ENCODE measurements at regions not wholly inside any gene's neighbourhood (a gene's known extent, or its start where the extent isn't known, plus 50 kb on each side); places are given as distances from the start of the nearest gene placed in this dataset.

GRCh38 chr4:26004290-26004689 is 90.3 kb downstream of the SMIM20 start:
- no peak overlapping the region for H3K4ac ChIP-seq (ENCODE audit: low read depth in 1 of 2, low read length in 2 of 2)
- no peak overlapping the region for H3K9ac ChIP-seq (ENCODE audit: low read length)

GRCh38 chr4:26005764-26006163 is 91.7 kb downstream of the SMIM20 start:
- H2AFZ ChIP-seq (ENCODE audit: low read depth, low read length): no peak overlapping the region
- H4K91ac ChIP-seq (ENCODE audit: low read length): no peak overlapping the region
- H3K27ac ChIP-seq (ENCODE audit: low read length, poor library complexity, severe bottlenecking): no peak overlapping the region
- no peak overlapping the region for H2AK5ac ChIP-seq (ENCODE audit: low read length, severe bottlenecking)
- no peaks in the 10 kb centered on the region for H3K4me1 ChIP-seq (ENCODE audit: control insufficient read depth, insufficient read depth, low read depth, low read length)
- no peak overlapping the region for H3K4ac ChIP-seq (ENCODE audit: low read depth in 1 of 2, low read length in 2 of 2)
- no peaks in the 10 kb centered on the region for H3K27me3 ChIP-seq (ENCODE audit: control insufficient read depth in 1 of 2, insufficient read depth in 1 of 2, low read length in 2 of 2)
- no peak overlapping the region for H3K14ac ChIP-seq (ENCODE audit: low read length in 2 of 2)
- no peak overlapping the region for H4K8ac ChIP-seq (ENCODE audit: low read length)
- H3K4me2 ChIP-seq (ENCODE audit: low read length, poor library complexity, severe bottlenecking): no peak overlapping the region
- H2BK5ac ChIP-seq (ENCODE audit: low read depth, low read length, poor library complexity, severe bottlenecking): no peak overlapping the region
- H3K9ac ChIP-seq (ENCODE audit: low read length): no peak overlapping the region
- H2BK120ac ChIP-seq (ENCODE audit: low read depth, low read length): no peak overlapping the region
- no peaks in the 10 kb centered on the region for H3K36me3 ChIP-seq (ENCODE audit: control insufficient read depth in 1 of 2, insufficient read depth in 2 of 2, low read depth in 1 of 2, low read length in 2 of 2)
- no peaks in the 10 kb centered on the region for H3K9me3 ChIP-seq (ENCODE audit: control insufficient read depth, low read length)
- H2BK12ac ChIP-seq (ENCODE audit: low read length in 2 of 2): no peak overlapping the region
- no peak overlapping the region for H3K18ac ChIP-seq (ENCODE audit: low read depth in 1 of 2, low read length in 2 of 2)
- no peak overlapping the region for H3K23ac ChIP-seq (ENCODE audit: low read length in 2 of 2)
- no peak overlapping the region for H3K4me3 ChIP-seq (ENCODE audit: insufficient read depth in 1 of 2, low read depth in 1 of 2, low read length in 2 of 2)
- no peaks in the 10 kb centered on the region for H3K79me1 ChIP-seq (replicated peaks; ENCODE audit: low read length, poor library complexity, severe bottlenecking)
- DNase-seq: no peak
- no peak overlapping the region for H2BK15ac ChIP-seq (ENCODE audit: low read depth, poor library complexity, severe bottlenecking)
- WGBS: 89% methylated on average over 4 of the region's 4 CpGs

More at GRCh38 chr4:26004290-26004689, 90.3 kb downstream of the SMIM20 start:
- H4K8ac ChIP-seq (ENCODE audit: low read length): no peak overlapping the region
- 80% methylated on average over 1 of the region's 1 CpG for WGBS
- no peak overlapping the region for H2BK12ac ChIP-seq (ENCODE audit: low read length in 2 of 2)
- no peak for DNase-seq
- no peak overlapping the region for H2BK120ac ChIP-seq (ENCODE audit: low read depth, low read length)
- no peak overlapping the region for H2AK5ac ChIP-seq (ENCODE audit: low read length, severe bottlenecking)
- H3K4me2 ChIP-seq (ENCODE audit: low read length, poor library complexity, severe bottlenecking): no peak overlapping the region
- no peak overlapping the region for H2BK15ac ChIP-seq (ENCODE audit: low read depth, poor library complexity, severe bottlenecking)
- no peak overlapping the region for H3K23ac ChIP-seq (ENCODE audit: low read length in 2 of 2)
- no peak overlapping the region for H3K14ac ChIP-seq (ENCODE audit: low read length in 2 of 2)
- no peak overlapping the region for H2AFZ ChIP-seq (ENCODE audit: low read depth, low read length)
- no peak overlapping the region for H4K91ac ChIP-seq (ENCODE audit: low read length)
- H3K27me3 ChIP-seq (ENCODE audit: control insufficient read depth in 1 of 2, insufficient read depth in 1 of 2, low read length in 2 of 2): no peaks in the 10 kb centered on the region
- H3K4me3 ChIP-seq (ENCODE audit: insufficient read depth in 1 of 2, low read depth in 1 of 2, low read length in 2 of 2): no peak overlapping the region
- H3K36me3 ChIP-seq (ENCODE audit: control insufficient read depth in 1 of 2, insufficient read depth in 2 of 2, low read depth in 1 of 2, low read length in 2 of 2): no peaks in the 10 kb centered on the region
- H3K9me3 ChIP-seq (ENCODE audit: control insufficient read depth, low read length): no peaks in the 10 kb centered on the region
- no peaks in the 10 kb centered on the region for H3K79me1 ChIP-seq (replicated peaks; ENCODE audit: low read length, poor library complexity, severe bottlenecking)
- no peak overlapping the region for H3K18ac ChIP-seq (ENCODE audit: low read depth in 1 of 2, low read length in 2 of 2)
- H2BK5ac ChIP-seq (ENCODE audit: low read depth, low read length, poor library complexity, severe bottlenecking): peak overlapping the region; percentile 79
- no peak overlapping the region for H3K27ac ChIP-seq (ENCODE audit: low read length, poor library complexity, severe bottlenecking)
- H3K4me1 ChIP-seq (ENCODE audit: control insufficient read depth, insufficient read depth, low read depth, low read length): peaks cover 2% of the 10 kb centered on the region

- DNase-seq: no peak
- H3K9ac ChIP-seq (ENCODE audit: low read length): no peak overlapping the region
- H3K23ac ChIP-seq (ENCODE audit: low read length in 2 of 2): no peak overlapping the region
- H3K27ac ChIP-seq (ENCODE audit: low read length, poor library complexity, severe bottlenecking): no peak overlapping the region
- H3K4me1 ChIP-seq (ENCODE audit: control insufficient read depth, insufficient read depth, low read depth, low read length): no peaks in the 10 kb centered on the region
- H2BK5ac ChIP-seq (ENCODE audit: low read depth, low read length, poor library complexity, severe bottlenecking): no peak overlapping the region
- H2AK5ac ChIP-seq (ENCODE audit: low read length, severe bottlenecking): no peak overlapping the region
- no peaks in the 10 kb centered on the region for H3K9me3 ChIP-seq (ENCODE audit: control insufficient read depth, low read length)
- H4K8ac ChIP-seq (ENCODE audit: low read length): no peak overlapping the region
- 0% methylated on average over 1 of the region's 1 CpG for WGBS
- H2AFZ ChIP-seq (ENCODE audit: low read depth, low read length): no peak overlapping the region
- no peak overlapping the region for H3K14ac ChIP-seq (ENCODE audit: low read length in 2 of 2)
- H3K79me1 ChIP-seq (replicated peaks; ENCODE audit: low read length, poor library complexity, severe bottlenecking): no peaks in the 10 kb centered on the region
- no peak overlapping the region for H3K18ac ChIP-seq (ENCODE audit: low read depth in 1 of 2, low read length in 2 of 2)
- peaks cover 0 to 6% of the 10 kb centered on the region in 2 experiments for H3K27me3 ChIP-seq (ENCODE audit: control insufficient read depth in 1 of 2, insufficient read depth in 1 of 2, low read length in 2 of 2)
- H3K4me3 ChIP-seq (ENCODE audit: insufficient read depth in 1 of 2, low read depth in 1 of 2, low read length in 2 of 2): no peak overlapping the region
- H3K36me3 ChIP-seq (ENCODE audit: control insufficient read depth in 1 of 2, insufficient read depth in 2 of 2, low read depth in 1 of 2, low read length in 2 of 2): no peaks in the 10 kb centered on the region
- H2BK12ac ChIP-seq (ENCODE audit: low read length in 2 of 2): no peak overlapping the region
- no peak overlapping the region for H3K4me2 ChIP-seq (ENCODE audit: low read length, poor library complexity, severe bottlenecking)
- H3K4ac ChIP-seq (ENCODE audit: low read depth in 1 of 2, low read length in 2 of 2): no peak overlapping the region
- H2BK15ac ChIP-seq (ENCODE audit: low read depth, poor library complexity, severe bottlenecking): no peak overlapping the region
- no peak overlapping the region for H2BK120ac ChIP-seq (ENCODE audit: low read depth, low read length)
- H4K91ac ChIP-seq (ENCODE audit: low read length): no peak overlapping the region
Measured at GRCh38 chr4:26008737-26009136, 94.7 kb downstream of the SMIM20 start.

- no peak for DNase-seq
- Histone ChIP-seq H3K79me1 (replicated peaks; ENCODE audit: low read length, poor library complexity, severe bottlenecking) (no peaks in the 10 kb centered on the region), H2AK5ac (ENCODE audit: low read length, severe bottlenecking) (no peak overlapping the region), H3K23ac (ENCODE audit: low read length in 2 of 2) (no peak overlapping the region), H4K8ac (ENCODE audit: low read length) (no peak overlapping the region), H4K91ac (ENCODE audit: low read length) (no peak overlapping the region), H3K4me2 (ENCODE audit: low read length, poor library complexity, severe bottlenecking) (no peak overlapping the region), H3K27ac (ENCODE audit: low read length, poor library complexity, severe bottlenecking) (no peak overlapping the region), H2BK5ac (ENCODE audit: low read depth, low read length, poor library complexity, severe bottlenecking) (no peak overlapping the region), H3K36me3 (ENCODE audit: control insufficient read depth in 1 of 2, insufficient read depth in 2 of 2, low read depth in 1 of 2, low read length in 2 of 2) (no peaks in the 10 kb centered on the region), H3K9ac (ENCODE audit: low read length) (no peak overlapping the region), H3K4me1 (ENCODE audit: control insufficient read depth, insufficient read depth, low read depth, low read length) (no peaks in the 10 kb centered on the region), H2BK15ac (ENCODE audit: low read depth, poor library complexity, severe bottlenecking) (no peak overlapping the region), H2AFZ (ENCODE audit: low read depth, low read length) (no peak overlapping the region), H2BK12ac (ENCODE audit: low read length in 2 of 2) (no peak overlapping the region), H3K27me3 (ENCODE audit: control insufficient read depth in 1 of 2, insufficient read depth in 1 of 2, low read length in 2 of 2) (peaks cover 0 to 6% of the 10 kb centered on the region in 2 experiments), H3K18ac (ENCODE audit: low read depth in 1 of 2, low read length in 2 of 2) (no peak overlapping the region), H3K4ac (ENCODE audit: low read depth in 1 of 2, low read length in 2 of 2) (no peak overlapping the region), H3K14ac (ENCODE audit: low read length in 2 of 2) (no peak overlapping the region), H2BK120ac (ENCODE audit: low read depth, low read length) (no peak overlapping the region), H3K4me3 (ENCODE audit: insufficient read depth in 1 of 2, low read depth in 1 of 2, low read length in 2 of 2) (no peak overlapping the region), H3K9me3 (ENCODE audit: control insufficient read depth, low read length) (no peaks in the 10 kb centered on the region)
- no CpG with 5 or more reads among the region's 3 CpGs for WGBS
Measured at GRCh38 chr4:26009502-26009901, 95.5 kb downstream of the SMIM20 start.
